IPS-20b (cell line): ENCODE measurements at regions not wholly inside any gene's neighbourhood (a gene's known extent, or its start where the extent isn't known, plus 50 kb on each side); places are given as distances from the start of the nearest gene placed in this dataset.

ENCODE experiments used
- H3K27ac ChIP-seq: one replicate; pipeline ENCODE4 v1.5.1; 2013; ENCODE audit warnings: low read length
- H3K27me3 ChIP-seq: 2 replicates; pipeline ENCODE4 v1.6.1; 2013; ENCODE audit warnings: mild to moderate bottlenecking, low read length, inconsistent platforms; ENCODE audit not compliant: insufficient read depth
- H3K36me3 ChIP-seq: 2 replicates; pipeline ENCODE4 v1.6.1; 2013; ENCODE audit warnings: low read depth, mild to moderate bottlenecking, inconsistent platforms, low read length, moderate library complexity; ENCODE audit not compliant: insufficient read depth
- H3K4me1 ChIP-seq: 2 replicates; pipeline ENCODE4 v1.6.1; 2013; ENCODE audit warnings: mild to moderate bottlenecking, control low read depth, inconsistent platforms, low read length, moderate library complexity; ENCODE audit not compliant: insufficient read depth
- H3K4me3 ChIP-seq: 2 replicates; pipeline ENCODE4 v1.5.1; 2013; ENCODE audit warnings: mild to moderate bottlenecking, low read length, inconsistent platforms
- H3K9ac ChIP-seq: 2 replicates; pipeline ENCODE4 v1.6.1; 2013; ENCODE audit warnings: low read depth, mild to moderate bottlenecking, inconsistent platforms, low read length, moderate library complexity
- H3K9me3 ChIP-seq: 2 replicates; pipeline ENCODE4 v1.6.1; 2013; ENCODE audit warnings: mild to moderate bottlenecking, low read depth, low read length, inconsistent platforms; ENCODE audit not compliant: insufficient read depth

DNA sequence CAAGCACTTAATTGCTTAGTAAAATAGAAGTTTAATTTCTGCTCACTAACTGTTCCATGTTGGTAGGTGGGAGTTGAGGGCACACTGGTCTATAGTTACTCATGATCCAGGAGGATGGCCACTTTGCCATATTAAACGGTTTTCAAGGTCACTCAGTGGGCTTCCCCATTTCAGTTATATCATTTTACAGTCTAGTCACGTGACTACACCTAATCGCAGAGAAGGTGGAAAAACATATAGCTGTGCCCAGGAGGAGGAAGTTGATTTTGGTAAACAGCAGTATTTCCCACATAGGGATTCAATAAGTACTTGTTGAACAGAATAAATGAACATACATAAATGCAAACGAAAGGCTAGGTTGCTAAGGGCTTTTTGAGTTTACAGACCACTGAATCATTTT lies 541.1 kb upstream of the CAMK1G start:
- Histone ChIP-seq H3K4me3 (no peak overlapping the region), H3K27ac (no peak overlapping the region), H3K9ac (no peak overlapping the region), H3K27me3 (no peaks in the 10 kb centered on the region), H3K4me1 (no peaks in the 10 kb centered on the region; the same call in 1 of the 2 replicates), H3K36me3 (no peaks in the 10 kb centered on the region), H3K9me3 (no peaks in the 10 kb centered on the region)

DNA sequence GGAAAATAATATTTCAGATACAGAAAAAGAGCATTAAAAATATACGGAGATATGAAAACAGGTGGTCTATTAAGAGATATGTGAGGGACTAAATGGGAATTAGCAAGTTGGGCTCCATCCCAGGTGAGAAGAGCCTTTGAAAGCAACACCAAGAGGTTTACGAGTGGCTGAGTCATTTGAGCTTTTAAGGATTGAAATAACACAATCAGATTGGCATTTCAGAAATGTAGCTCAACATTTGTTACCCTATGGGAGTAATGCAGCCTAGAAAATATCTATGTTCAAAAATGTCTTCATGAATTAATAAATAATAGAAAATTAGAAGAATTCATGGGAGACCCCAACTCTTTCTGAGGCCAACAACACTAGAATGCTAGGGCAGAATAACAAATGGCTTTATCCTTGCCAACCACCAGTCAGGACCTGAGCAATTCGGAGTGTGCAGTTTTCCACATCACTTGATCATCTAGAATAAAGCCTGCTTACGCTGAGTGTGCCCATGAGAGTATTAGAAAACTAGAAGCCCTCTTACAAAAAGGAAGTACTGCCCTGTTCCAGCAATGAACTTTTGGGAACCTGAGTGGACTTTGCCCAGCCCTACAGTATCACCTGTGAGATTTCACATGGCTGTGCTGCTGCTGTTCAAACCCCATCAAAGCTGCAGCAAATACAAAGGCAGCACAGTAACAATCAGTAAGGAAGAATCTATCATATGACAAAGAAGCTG lies 538.0 kb upstream of the CAMK1G start:
- Histone ChIP-seq H3K9me3 (no peaks in the 10 kb centered on the region), H3K9ac (no peak overlapping the region), H3K4me3 (no peak overlapping the region), H3K4me1 (no peaks in the 10 kb centered on the region; the same call in 1 of the 2 replicates), H3K27ac (no peak overlapping the region), H3K36me3 (no peaks in the 10 kb centered on the region), H3K27me3 (peaks cover 18% of the 10 kb centered on the region)

DNA sequence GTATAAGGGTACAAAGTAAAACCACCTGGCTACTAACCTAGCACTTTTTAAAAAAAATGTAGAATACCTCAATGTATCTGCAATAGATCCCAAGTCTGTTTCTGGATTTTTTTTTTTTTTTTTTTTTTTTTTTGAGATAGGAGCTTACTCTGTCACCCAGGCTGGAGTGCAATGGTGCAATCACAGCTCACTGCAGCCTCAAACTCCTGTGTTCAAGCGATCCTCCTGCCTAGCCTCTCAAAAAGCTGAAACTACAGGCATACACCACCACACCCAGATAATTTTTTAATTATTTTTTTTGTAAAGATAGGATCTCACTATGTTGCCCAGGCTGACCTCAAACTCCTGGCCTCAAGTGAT lies 537.5 kb upstream of the CAMK1G start:
- peaks cover 23% of the 10 kb centered on the region for H3K27me3 ChIP-seq
- H3K27ac ChIP-seq = no peak overlapping the region
- no peaks in the 10 kb centered on the region for H3K9me3 ChIP-seq
- no peaks in the 10 kb centered on the region; the same call in 1 of the 2 replicates for H3K4me1 ChIP-seq
- no peak overlapping the region for H3K4me3 ChIP-seq
- H3K9ac ChIP-seq = no peak overlapping the region
- no peaks in the 10 kb centered on the region for H3K36me3 ChIP-seq

DNA sequence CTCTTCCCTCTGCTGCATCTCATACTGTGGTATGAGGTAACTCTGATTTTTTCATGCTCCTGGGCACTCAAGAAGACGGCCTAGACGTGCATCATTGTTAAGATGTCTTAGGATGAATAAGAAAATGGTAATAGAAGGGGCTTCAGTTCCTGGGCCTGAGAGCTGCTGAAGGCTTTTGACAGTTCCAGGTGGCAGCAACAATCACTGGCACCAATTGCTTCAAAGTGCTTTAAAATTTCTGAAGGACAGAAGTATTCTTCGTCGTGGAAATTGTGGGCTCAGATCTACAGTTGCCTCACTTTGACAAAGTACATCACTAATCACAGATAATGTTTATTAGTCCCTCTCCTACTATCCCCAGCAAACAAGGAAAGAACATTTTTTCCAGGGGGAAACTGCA lies 536.6 kb upstream of the CAMK1G start:
- no peaks in the 10 kb centered on the region for H3K9me3 ChIP-seq
- H3K36me3 ChIP-seq = no peaks in the 10 kb centered on the region
- no peaks in the 10 kb centered on the region; the same call in 1 of the 2 replicates for H3K4me1 ChIP-seq
- H3K4me3 ChIP-seq = no peak overlapping the region
- peaks cover 26% of the 10 kb centered on the region for H3K27me3 ChIP-seq
- no peak overlapping the region for H3K27ac ChIP-seq
- no peak overlapping the region for H3K9ac ChIP-seq

DNA sequence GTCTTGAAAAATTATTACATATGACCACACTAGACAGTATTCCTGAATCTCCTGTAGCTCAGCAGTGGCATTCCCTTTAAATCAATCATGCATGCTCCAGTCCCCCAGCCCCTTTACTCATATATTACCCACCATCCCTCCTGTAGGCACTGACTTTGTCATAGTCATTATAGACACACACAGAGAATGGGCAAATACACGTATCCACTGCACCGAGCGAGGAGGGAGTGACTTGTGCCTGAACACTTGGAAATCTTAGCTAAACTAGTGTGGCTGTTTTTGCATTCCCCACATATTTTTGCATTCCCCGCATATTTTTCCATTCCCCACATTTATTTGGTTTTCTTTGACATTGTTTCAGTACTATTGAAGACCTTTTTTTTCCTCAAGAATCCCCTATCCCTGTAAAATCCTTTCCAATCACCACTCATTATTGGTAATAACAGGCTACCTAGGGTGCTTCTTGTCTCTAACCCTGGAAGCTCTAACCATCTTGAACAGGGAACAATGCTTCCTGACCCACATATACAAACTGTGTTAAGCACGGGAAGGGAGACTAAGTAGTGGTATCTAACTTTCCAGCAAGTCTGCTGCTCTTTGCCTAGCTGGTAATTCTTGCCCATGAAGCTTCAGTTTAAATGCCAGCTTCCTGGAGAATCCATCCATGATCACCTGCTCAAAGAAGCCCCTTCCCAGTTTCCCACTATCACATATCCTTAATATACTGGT lies 534.4 kb upstream of the CAMK1G start:
- H3K9ac ChIP-seq = no peak overlapping the region
- H3K4me1 ChIP-seq = no peaks in the 10 kb centered on the region; the same call in 1 of the 2 replicates
- no peak overlapping the region for H3K27ac ChIP-seq
- H3K27me3 ChIP-seq = peaks cover 26% of the 10 kb centered on the region
- H3K4me3 ChIP-seq = no peak overlapping the region
- H3K9me3 ChIP-seq = no peaks in the 10 kb centered on the region
- no peaks in the 10 kb centered on the region for H3K36me3 ChIP-seq

DNA sequence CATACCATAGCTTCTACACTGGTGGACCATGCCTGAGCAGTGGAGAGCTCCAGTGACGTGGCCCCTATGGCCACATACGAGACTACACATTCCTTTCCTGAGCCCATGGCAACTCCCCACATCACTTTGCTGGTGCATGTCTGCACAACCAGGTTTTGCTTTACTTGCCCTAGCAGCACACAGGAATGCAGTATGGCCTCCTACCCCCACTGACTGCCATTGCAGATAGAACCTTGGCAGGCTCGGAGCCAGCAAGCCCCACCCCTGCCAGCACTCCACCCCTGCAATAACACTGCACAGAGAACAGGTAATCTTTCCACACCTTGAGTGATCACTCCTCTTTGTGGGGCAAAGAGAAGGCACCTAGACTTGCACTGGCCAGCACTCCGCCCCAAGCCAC lies 531.9 kb upstream of the CAMK1G start:
- Histone ChIP-seq H3K4me3 (no peak overlapping the region), H3K9me3 (peaks cover 4% of the 10 kb centered on the region; the same call in 1 of the 2 replicates), H3K36me3 (no peaks in the 10 kb centered on the region), H3K27ac (no peak overlapping the region), H3K4me1 (no peaks in the 10 kb centered on the region), H3K9ac (no peak overlapping the region), H3K27me3 (peaks cover 26% of the 10 kb centered on the region)

DNA sequence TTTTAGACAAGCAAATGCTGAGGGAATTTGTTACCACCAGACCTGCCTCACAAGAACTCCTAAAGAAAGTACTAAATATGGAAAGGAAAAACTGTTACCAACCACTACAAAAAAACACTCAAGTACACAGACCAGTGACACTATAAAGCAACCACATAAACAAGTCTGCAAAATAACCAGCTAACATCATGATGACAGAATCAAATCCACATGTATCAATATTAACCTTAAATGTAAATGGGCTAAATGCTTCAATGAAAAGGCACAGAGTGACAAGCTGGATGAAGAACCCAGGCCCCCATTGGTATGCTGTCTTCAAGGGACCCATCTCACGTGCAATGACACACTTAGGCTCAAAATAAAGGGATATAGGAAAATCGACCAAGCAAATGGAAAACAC lies 529.9 kb upstream of the CAMK1G start:
- H3K9me3 ChIP-seq = peaks cover 8% of the 10 kb centered on the region; the same call in 1 of the 2 replicates
- H3K4me3 ChIP-seq = no peak overlapping the region
- H3K36me3 ChIP-seq = no peaks in the 10 kb centered on the region
- H3K27me3 ChIP-seq = peaks cover 24% of the 10 kb centered on the region
- no peak overlapping the region for H3K9ac ChIP-seq
- no peak overlapping the region for H3K27ac ChIP-seq
- no peaks in the 10 kb centered on the region for H3K4me1 ChIP-seq

DNA sequence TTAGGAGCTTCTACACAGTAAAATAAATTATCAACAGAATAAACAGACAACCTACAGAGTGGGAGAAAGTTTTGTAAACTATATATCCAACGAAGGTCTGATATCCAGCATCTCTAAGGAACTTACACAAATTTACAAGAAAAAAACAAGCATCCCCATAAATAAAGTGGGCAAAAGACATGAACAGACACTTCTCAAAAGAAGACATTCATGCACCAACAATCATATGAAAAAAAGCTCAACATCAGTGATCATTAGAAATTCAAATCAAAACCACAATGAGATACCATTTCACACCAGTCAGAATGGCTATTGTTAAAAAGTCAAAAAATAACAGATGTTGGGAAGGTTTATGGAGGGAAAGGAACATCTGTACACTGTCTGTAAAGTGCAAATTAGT lies 526.4 kb upstream of the CAMK1G start:
- Histone ChIP-seq H3K27ac (no peak overlapping the region), H3K4me1 (no peaks in the 10 kb centered on the region), H3K4me3 (no peak overlapping the region), H3K9ac (no peak overlapping the region), H3K9me3 (peaks cover 8% of the 10 kb centered on the region; the same call in 1 of the 2 replicates), H3K27me3 (no peaks in the 10 kb centered on the region), H3K36me3 (no peaks in the 10 kb centered on the region)

DNA sequence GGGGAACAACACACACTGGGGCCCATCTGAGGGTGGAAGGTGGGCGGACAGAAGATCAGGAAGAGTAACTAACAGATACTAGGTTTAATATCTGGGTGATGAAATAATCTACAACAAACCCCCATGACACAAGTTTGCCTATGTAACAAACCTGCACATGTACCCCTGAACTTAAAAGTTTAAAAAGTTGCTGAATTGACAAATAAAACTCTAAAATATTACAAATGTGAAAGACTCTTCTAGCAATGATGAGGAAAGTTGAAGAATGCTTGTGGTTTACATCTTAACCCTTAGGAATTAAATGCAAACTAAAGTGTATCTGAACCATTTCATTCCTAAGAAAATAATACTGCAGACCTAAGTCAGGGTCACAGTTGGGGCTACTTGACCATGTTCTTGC lies 525.6 kb upstream of the CAMK1G start:
- Histone ChIP-seq H3K4me1 (no peaks in the 10 kb centered on the region), H3K36me3 (no peaks in the 10 kb centered on the region), H3K27me3 (no peaks in the 10 kb centered on the region)

DNA sequence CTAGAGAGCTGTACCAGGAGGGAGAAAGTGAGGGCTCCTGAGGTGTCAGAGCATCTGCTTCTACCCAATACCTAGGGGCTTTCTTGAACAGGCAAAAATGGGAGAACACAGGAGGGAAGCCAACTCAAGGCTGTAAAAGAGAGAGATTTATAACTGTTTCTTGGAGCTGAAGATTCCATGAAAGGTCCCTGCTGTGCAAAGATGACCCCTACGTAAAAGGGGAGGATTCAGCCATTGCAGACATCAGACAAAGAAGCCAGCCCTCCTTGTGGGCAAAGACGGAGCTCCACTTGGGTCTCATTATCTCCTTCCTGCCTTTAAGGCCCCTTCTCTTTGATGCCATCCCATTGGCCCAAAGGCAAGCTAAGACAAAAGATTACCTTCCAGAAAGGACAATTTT lies 524.1 kb upstream of the CAMK1G start:
- Histone ChIP-seq H3K4me3 (no peak overlapping the region), H3K27ac (no peak overlapping the region), H3K27me3 (no peaks in the 10 kb centered on the region), H3K4me1 (peaks cover 2% of the 10 kb centered on the region; the same call in 1 of the 2 replicates), H3K9ac (no peak overlapping the region), H3K9me3 (peaks cover 8% of the 10 kb centered on the region; the same call in 1 of the 2 replicates), H3K36me3 (no peaks in the 10 kb centered on the region)

More for the DNA sequence above, 525.6 kb upstream of the CAMK1G start:
- H3K9me3 ChIP-seq = peaks cover 8% of the 10 kb centered on the region; the same call in 1 of the 2 replicates
- H3K27ac ChIP-seq = no peak overlapping the region
- H3K4me3 ChIP-seq = no peak overlapping the region
- H3K9ac ChIP-seq = no peak overlapping the region

DNA sequence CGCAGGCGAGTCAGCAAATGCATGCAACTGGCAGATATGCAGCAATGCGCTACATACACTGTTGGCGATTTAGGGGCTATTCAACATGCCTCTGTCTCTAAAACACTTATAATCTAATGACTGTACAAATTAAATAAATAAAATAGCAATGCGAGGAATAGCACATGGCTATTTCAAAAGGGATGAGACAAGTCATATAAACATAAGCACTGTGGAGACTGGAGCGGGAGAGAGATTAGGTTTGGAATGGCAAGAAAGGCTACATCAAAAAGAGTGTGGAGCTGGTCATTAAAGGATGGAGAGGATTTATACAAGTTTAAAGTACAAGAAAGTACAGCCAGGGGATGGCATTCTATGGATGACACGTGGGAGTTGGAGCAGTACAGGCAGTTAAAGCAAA lies 523.5 kb upstream of the CAMK1G start:
- no peak overlapping the region for H3K4me3 ChIP-seq
- no peaks in the 10 kb centered on the region for H3K27me3 ChIP-seq
- H3K9me3 ChIP-seq = peaks cover 8% of the 10 kb centered on the region; the same call in 1 of the 2 replicates
- no peak overlapping the region for H3K9ac ChIP-seq
- H3K4me1 ChIP-seq = peaks cover 8% of the 10 kb centered on the region
- no peaks in the 10 kb centered on the region for H3K36me3 ChIP-seq
- no peak overlapping the region for H3K27ac ChIP-seq

DNA sequence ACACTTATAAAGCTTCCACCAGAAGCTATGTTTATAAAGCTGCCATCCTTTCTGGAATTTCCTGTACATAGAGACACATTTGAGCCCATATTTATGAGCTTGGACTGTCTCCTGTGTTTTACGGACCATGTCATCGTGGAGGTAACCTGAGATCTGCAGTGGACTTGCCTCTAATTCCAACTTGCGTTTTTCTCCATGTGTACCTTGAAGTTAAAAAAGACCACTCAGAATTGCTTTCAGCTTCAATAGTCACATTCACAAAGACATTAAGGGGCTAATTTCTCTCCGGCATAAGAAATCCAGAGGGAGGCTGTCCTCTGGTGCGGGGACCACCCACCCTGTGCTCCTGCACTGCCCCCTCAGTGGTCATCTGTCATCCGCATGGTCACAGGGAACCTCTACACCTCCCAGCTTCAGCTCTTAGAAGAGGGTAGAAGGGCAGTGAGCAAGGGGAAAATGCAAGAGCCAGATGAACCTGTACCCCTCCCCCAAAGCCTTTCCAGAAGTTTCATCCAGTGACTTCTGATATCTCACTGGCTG lies 521.4 kb upstream of the CAMK1G start:
- peaks cover 13% of the 10 kb centered on the region for H3K4me1 ChIP-seq
- H3K9me3 ChIP-seq = no peaks in the 10 kb centered on the region
- no peak overlapping the region for H3K27ac ChIP-seq
- no peaks in the 10 kb centered on the region for H3K36me3 ChIP-seq
- H3K27me3 ChIP-seq = no peaks in the 10 kb centered on the region
- H3K9ac ChIP-seq = no peak overlapping the region
- no peak overlapping the region for H3K4me3 ChIP-seq
